HPDE6-E6E7 (cell line): ENCODE measurements at regions not wholly inside any gene's neighbourhood (a gene's known extent, or its start where the extent isn't known, plus 50 kb on each side); places are given as distances from the start of the nearest gene placed in this dataset.

ENCODE experiments used
- DNase-seq: peaks from one replicate; pipeline ENCODE4 v3.0.0; 2011; ENCODE audit warnings: missing footprints; ENCODE audit errors: extremely low spot score

DNA sequence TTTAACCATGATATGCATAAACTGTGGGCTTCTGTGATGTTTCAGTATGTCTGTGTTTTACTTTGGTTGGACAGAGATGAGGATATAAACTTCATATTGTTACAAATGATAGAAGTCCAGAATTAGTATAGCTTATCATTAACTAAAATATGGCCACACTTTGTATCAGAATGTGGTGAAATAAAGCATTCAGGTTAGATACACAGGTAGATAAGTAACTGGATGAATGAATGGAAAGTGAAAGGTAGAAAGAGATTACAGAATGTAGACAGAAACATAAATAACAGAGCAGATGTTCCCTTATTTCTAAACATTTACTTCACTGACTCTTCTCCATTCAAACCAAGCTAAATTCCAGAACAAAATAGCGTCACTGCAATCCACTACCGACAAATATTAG is 1033.8 kb downstream of the CDH18 start:
- no peak for DNase-seq

DNA sequence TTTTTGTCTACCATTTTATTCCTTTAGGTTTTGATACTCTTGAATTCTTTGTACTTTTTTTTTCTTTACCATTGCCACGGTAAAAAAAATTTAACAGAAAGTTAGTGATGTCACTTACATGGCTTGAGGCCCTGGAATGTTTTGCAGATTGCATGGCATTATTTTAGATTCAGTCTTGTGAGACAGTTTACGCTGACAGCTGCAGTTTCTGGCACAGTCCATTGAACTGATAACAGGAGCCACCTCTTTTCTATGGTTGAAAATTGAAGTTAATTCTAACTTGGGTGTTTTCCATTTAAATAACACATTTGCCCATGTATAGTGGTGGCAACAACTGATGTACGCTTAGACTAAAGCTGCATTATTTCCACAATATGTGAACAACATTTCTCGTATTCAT is 1028.5 kb downstream of the CDH18 start:
- no peak for DNase-seq

- DNase-seq = no peak
Measured at GRCh38 chr5:18961234-18961633, 1026.8 kb downstream of the CDH18 start.

DNA sequence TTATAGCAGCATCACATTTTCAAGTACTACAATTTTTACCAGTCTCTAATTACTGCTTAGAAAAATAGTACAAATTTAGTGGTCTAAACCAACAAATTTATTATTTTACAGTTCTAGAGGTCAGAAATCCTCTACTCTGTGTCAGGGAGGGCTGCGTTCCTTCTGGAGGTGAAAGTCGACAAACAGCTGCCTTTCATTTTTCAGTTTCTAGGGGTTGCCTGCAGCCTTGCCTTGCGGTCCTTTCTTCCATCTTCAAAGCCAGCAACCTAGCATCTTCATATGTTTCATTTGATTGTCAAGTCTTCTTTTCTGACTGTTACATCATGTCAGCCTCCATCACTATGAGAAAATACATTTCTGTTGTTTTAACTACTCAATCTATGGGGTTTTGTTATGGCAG is 1022.1 kb downstream of the CDH18 start:
- no peak for DNase-seq

- no peak for DNase-seq
Measured at GRCh38 chr5:18967637-18968036, 1020.4 kb downstream of the CDH18 start.

- DNase-seq = no peak
Measured at GRCh38 chr5:18968966-18969365, 1019.0 kb downstream of the CDH18 start.

- no peak for DNase-seq
Measured at GRCh38 chr5:18970000-18970399, 1018.0 kb downstream of the CDH18 start.

- no peak for DNase-seq
Measured at GRCh38 chr5:18972177-18972576, 1015.8 kb downstream of the CDH18 start.

GRCh38 chr5:18975624-18976023 is 1012.4 kb downstream of the CDH18 start:
- no peak for DNase-seq

GRCh38 chr5:18977880-18978279 is 1010.1 kb downstream of the CDH18 start:
- DNase-seq = no peak

GRCh38 chr5:18984559-18985080 is 1003.4 kb downstream of the CDH18 start:
- DNase-seq = no peak

DNA sequence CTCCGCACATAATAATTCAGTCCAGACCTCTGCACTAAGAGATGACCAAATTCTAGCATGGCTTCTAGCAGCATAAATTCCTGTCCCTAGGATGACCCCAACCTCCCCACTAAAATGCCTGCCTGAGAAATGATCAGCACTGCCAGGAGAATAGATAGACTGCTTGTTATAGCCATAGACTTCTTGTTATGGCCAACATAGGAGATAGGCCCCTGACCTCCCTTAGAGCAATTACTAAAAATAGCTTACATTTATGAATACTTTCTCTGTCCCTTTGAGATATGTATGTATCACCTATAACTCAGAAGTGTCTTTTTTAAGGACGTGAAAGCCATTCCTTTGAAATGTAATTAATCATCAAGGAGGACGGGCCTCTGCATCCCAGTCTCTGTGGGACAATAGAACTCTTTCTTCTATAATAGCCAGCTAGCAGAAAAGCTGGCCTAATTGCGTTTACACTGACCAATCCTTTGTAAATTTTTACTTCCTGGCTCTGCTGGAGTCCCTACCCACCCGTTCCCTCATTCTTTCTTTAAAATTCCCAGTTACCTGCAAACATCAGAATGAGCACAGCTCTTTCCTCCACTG is 1002.7 kb downstream of the CDH18 start:
- DNase-seq = no peak

DNA sequence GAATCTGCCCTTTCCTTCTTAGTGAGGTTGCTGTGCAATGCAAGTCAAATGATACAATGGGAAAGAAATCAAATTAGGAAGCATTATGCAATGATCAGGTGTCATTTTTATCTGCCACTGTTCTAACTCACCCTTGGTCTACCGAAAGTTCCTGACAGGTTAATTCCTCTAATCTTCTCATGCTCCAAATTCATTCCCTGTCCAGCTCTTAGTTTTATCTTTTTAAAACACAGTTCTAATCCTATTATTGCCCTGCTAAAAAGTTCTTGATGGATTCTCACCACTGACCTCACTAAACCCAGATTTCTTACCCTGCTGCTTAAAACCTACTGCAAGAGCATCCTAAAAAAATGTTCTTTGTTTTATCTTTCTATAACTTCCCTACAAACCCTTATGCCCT is 1000.9 kb downstream of the CDH18 start:
- DNase-seq = no peak

- no peak for DNase-seq
Measured at GRCh38 chr5:18990852-18991251, 997.1 kb downstream of the CDH18 start.

GRCh38 chr5:18992264-18992663 is 995.7 kb downstream of the CDH18 start:
- DNase-seq = no peak

DNA sequence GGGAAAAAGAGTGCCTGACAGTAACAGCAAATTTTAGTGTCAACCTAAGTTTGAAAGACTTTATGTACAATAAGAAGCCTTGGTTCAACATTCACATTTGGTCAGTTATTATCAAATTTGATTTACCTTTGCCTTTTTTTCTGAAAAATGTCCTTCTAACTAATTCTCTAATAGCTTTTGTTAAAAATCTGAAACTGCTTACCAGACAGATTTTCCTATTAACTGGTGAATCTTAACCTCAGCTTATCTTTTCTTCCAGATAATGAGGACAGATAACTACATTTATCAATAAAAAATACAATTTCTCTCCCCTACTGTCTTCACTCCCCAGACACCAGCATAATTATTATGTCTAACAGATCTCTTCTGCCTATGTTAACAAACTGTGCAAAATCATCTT is 988.5 kb downstream of the CDH18 start:
- no peak for DNase-seq

GRCh38 chr5:19001054-19001453 is 986.9 kb downstream of the CDH18 start:
- no peak for DNase-seq

- DNase-seq = no peak
Measured at GRCh38 chr5:19001539-19001938, 986.5 kb downstream of the CDH18 start.

GRCh38 chr5:19002111-19002510 is 985.9 kb downstream of the CDH18 start:
- DNase-seq = no peak

DNA sequence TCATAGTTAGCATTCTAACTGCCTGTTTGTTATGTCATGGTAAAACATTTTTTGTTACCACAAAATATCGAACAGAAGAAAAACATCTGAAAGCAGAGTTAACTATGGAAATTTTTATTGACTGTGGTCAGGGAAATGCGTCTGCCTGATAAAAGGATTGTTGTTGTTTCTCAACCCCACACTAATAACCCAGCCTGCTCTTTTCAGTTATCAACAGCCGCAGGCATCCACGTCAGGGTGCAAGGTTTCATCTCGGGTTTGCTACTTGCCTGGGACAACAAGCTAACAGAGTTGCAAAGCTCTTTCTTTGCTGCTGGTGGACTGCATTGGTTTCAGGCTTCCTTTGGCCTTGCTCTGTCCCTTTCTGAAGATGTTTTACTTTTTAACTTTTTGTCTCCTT is 969.2 kb downstream of the CDH18 start:
- no peak for DNase-seq

DNA sequence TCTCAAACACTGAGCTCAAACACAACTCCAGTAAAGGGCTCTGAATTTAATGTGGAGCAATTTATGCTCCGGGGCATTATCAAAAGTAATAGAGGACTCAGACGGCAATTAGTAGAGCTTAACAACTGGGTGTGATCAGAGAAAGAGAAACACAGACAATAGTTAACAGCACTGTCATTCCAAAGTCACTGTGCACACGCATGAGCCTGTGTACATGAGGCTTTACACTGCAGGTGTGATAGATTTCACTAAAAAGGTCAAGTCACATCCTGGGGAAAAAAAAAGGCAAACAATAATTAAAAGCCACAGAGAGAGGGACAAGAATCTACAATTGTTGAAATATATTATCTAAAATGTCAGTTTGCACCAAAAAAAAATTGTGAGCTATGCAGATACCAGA is 956.5 kb downstream of the CDH18 start:
- DNase-seq = no peak

DNA sequence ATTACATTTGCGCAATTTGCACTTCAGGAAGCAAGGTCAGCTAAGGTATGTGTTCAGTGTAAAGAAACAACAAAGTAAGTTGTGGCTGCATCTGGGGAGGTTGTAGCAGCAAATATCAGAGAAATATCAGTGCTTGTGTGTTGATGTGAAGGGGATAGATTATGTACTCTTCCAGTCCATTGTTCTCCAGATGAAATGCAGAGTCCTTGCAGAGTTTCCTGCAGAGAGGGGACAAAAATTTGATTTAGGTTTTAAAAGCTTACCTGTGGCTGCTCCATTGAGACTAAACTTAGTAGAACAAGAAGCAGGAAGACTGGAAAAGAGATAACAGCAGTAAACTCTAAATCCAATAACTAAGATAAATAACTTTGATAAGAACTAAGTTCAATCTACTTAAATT is 952.2 kb downstream of the CDH18 start:
- no peak for DNase-seq

- DNase-seq = no peak
Measured at GRCh38 chr5:19042106-19042505, 945.9 kb downstream of the CDH18 start.

- no peak for DNase-seq
Measured at GRCh38 chr5:19044311-19044710, 943.7 kb downstream of the CDH18 start.
